ENCODE measurements at regions not wholly inside any gene's neighbourhood (a gene's known extent, or its start where the extent isn't known, plus 50 kb on each side); places are given as distances from the start of the nearest gene placed in this dataset.
A peak's percentile ranks its signal among the peaks of the same experiment; 100 is the strongest.

- TF ChIP-seq CREB5 (CRISPR knock-in tag; IDR thresholded peaks at IDR 0.05; ENCODE audit: low read depth) (no peak), GLIS3 (CRISPR knock-in tag; IDR thresholded peaks at IDR 0.05) (no peak), ZNF8 (CRISPR knock-in tag; IDR thresholded peaks at IDR 0.05) (no peak), ARNTL (CRISPR knock-in tag; IDR thresholded peaks at IDR 0.05; ENCODE audit: borderline replicate concordance, low read depth) (no peak), TOX (CRISPR knock-in tag; IDR thresholded peaks at IDR 0.05; ENCODE audit: borderline replicate concordance) (no peak), TCF4 (CRISPR knock-in tag; IDR thresholded peaks at IDR 0.05; ENCODE audit: borderline replicate concordance) (no peak), ZNF565 (CRISPR knock-in tag; conservative IDR thresholded peaks at IDR 0.05; ENCODE audit: low read depth) (no peak), ISL1 (CRISPR knock-in tag; IDR thresholded peaks at IDR 0.05) (no peak)
Measured at GRCh38 chr10:55311848-55312635, 511.0 kb upstream of the PCDH15 start (continued).

GRCh38 chr10:55310143-55310542, 509.1 kb upstream of the PCDH15 start:
- TF ChIP-seq ZNF70 (CRISPR knock-in tag; IDR thresholded peaks at IDR 0.05) (no peak), ZFP30 (CRISPR knock-in tag; IDR thresholded peaks at IDR 0.05) (no peak), ZNF565 (CRISPR knock-in tag; conservative IDR thresholded peaks at IDR 0.05; ENCODE audit: low read depth) (no peak), BACH2 (CRISPR knock-in tag; IDR thresholded peaks at IDR 0.05; ENCODE audit: borderline replicate concordance) (no peak), CSDC2 (CRISPR knock-in tag; IDR thresholded peaks at IDR 0.05) (no peak), PPARA (CRISPR knock-in tag; IDR thresholded peaks at IDR 0.05; ENCODE audit: borderline replicate concordance) (no peak), ISL1 (CRISPR knock-in tag; IDR thresholded peaks at IDR 0.05) (no peak), ZNF8 (CRISPR knock-in tag; IDR thresholded peaks at IDR 0.05) (no peak), TSHZ2 (CRISPR knock-in tag; IDR thresholded peaks at IDR 0.05) (no peak), SNAI2 (CRISPR knock-in tag; IDR thresholded peaks at IDR 0.05) (no peak), TOX (CRISPR knock-in tag; IDR thresholded peaks at IDR 0.05; ENCODE audit: borderline replicate concordance) (no peak), ZC3H10 (CRISPR knock-in tag; IDR thresholded peaks at IDR 0.05) (no peak), CSRNP3 (CRISPR knock-in tag; IDR thresholded peaks at IDR 0.05) (no peak), RARB (CRISPR knock-in tag; IDR thresholded peaks at IDR 0.05) (no peak), OSR1 (CRISPR knock-in tag; IDR thresholded peaks at IDR 0.05) (no peak)
- no peak for ATAC-seq

- ATAC-seq = no peak
- no peak for TF ChIP-seq SNAI2 (CRISPR knock-in tag; IDR thresholded peaks at IDR 0.05)
- TF ChIP-seq CSDC2 (CRISPR knock-in tag; IDR thresholded peaks at IDR 0.05) = no peak
- TF ChIP-seq TOX (CRISPR knock-in tag; IDR thresholded peaks at IDR 0.05; ENCODE audit: borderline replicate concordance) = no peak
- no peak for TF ChIP-seq ESRRG (CRISPR knock-in tag; IDR thresholded peaks at IDR 0.05)
- no peak for TF ChIP-seq ARNTL (CRISPR knock-in tag; IDR thresholded peaks at IDR 0.05; ENCODE audit: borderline replicate concordance, low read depth)
- TF ChIP-seq ZNF70 (CRISPR knock-in tag; IDR thresholded peaks at IDR 0.05) = no peak
- TF ChIP-seq TCF4 (CRISPR knock-in tag; IDR thresholded peaks at IDR 0.05; ENCODE audit: borderline replicate concordance) = no peak
- no peak for TF ChIP-seq ZNF565 (CRISPR knock-in tag; conservative IDR thresholded peaks at IDR 0.05; ENCODE audit: low read depth)
- TF ChIP-seq RARB (CRISPR knock-in tag; IDR thresholded peaks at IDR 0.05) = no peak
Measured at GRCh38 chr10:55305285-55305684, 504.3 kb upstream of the PCDH15 start.

- ATAC-seq = peak; percentile 91
- TF ChIP-seq RARB (CRISPR knock-in tag; IDR thresholded peaks at IDR 0.05) = no peak
- no peak for TF ChIP-seq SNAI2 (CRISPR knock-in tag; IDR thresholded peaks at IDR 0.05)
- no peak for TF ChIP-seq CSRNP3 (CRISPR knock-in tag; IDR thresholded peaks at IDR 0.05)
- TF ChIP-seq GLIS3 (CRISPR knock-in tag; IDR thresholded peaks at IDR 0.05) = no peak
- TF ChIP-seq ISL1 (CRISPR knock-in tag; IDR thresholded peaks at IDR 0.05) = no peak
Measured at GRCh38 chr10:55287346-55287745, 486.3 kb upstream of the PCDH15 start.
